Osteoblast (primary cell): ENCODE measurements at regions not wholly inside any gene's neighbourhood (a gene's known extent, or its start where the extent isn't known, plus 50 kb on each side); places are given as distances from the start of the nearest gene placed in this dataset.
"Not testable (repeated sequence)": the region's sequence is repeated elsewhere in the genome, so short reads cannot be mapped to it uniquely, and the experiment has no call there.

Experiments used
- DNase-seq: peaks from one replicate; pipeline ENCODE4 v3.0.0; 2011; ENCODE audit warnings: low spot score, mixed read lengths; ENCODE audit not compliant: insufficient read length; ENCODE audit errors: missing footprints
- H2AFZ ChIP-seq: 2 replicates; pipeline ENCODE4 v1.6.0; 2011; ENCODE audit warnings: mild to moderate bottlenecking, low read length
- H3K27ac ChIP-seq: 2 replicates; pipeline ENCODE4 v1.5.1; 2011; ENCODE audit warnings: mild to moderate bottlenecking, low read depth, low read length, moderate library complexity
- H3K27me3 ChIP-seq: 2 replicates; pipeline ENCODE4 v1.6.0; 2012; ENCODE audit warnings: mild to moderate bottlenecking, control low read depth, inconsistent platforms, low read length, moderate library complexity; ENCODE audit not compliant: insufficient read depth
- H3K36me3 ChIP-seq: 2 replicates; pipeline ENCODE4 v1.5.1; 2011; ENCODE audit warnings: mild to moderate bottlenecking, low read length, control low read depth, moderate library complexity; ENCODE audit not compliant: insufficient read depth
- H3K4me1 ChIP-seq: 2 replicates; pipeline ENCODE4 v1.5.1; 2011; ENCODE audit warnings: mild to moderate bottlenecking, low read length, control low read depth, moderate library complexity; ENCODE audit not compliant: insufficient read depth
- H3K4me2 ChIP-seq: 2 replicates; pipeline ENCODE4 v1.6.0; 2011; ENCODE audit warnings: mild to moderate bottlenecking, low read length; ENCODE audit not compliant: insufficient read depth
- H3K4me3 ChIP-seq: fragments of 200-600 bp; sonication (generic); 3 replicates; pipeline ENCODE4 v1.5.1; 2012; ENCODE audit warnings: mild to moderate bottlenecking, low read length, inconsistent platforms; ENCODE audit not compliant: insufficient read depth
- H3K79me2 ChIP-seq: 2 replicates; pipeline ENCODE4 v1.6.0; 2012; ENCODE audit warnings: mild to moderate bottlenecking, low read length, control low read depth, inconsistent platforms; ENCODE audit not compliant: insufficient read depth
- H3K9me3 ChIP-seq: 2 replicates; pipeline ENCODE4 v1.5.1; 2011; ENCODE audit warnings: low read depth, low read length, control low read depth
- H4K20me1 ChIP-seq: 2 replicates; pipeline ENCODE4 v1.6.0; 2012; ENCODE audit warnings: mild to moderate bottlenecking, low read length, control low read depth; ENCODE audit not compliant: insufficient read depth
- TF ChIP-seq, protein P1 (sequence below): IDR thresholded peaks from 2 replicates; pipeline ENCODE4 v1.5.1; 2011; ENCODE audit warnings: mild to moderate bottlenecking, low read depth, low read length, moderate library complexity; ENCODE audit errors: extremely low read depth

DNA sequence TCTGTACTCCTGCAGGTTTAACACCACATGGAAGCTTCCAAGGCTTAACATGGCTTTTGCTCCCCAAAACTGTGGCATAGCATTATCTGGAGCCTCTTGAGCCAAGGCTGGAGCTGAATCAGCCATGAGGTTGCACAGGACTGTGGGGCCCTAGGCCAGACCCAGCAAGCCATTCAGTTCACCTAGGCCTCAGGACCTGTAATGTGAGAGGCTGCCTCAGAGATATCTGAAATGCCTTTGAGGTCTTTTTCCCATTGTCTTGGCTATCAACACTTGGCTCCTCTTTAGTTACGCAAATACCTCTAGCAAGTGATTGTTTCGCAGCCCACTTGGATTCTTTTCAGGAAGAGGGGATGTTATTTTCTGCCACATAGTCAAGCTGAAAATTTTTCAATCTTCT, 72.0 kb downstream of the VPREB1 start:
- H3K4me2 ChIP-seq, result no peak overlapping the region
- H3K4me3 ChIP-seq, result no peak overlapping the region
- no peaks in the 10 kb centered on the region for H3K4me1 ChIP-seq
- H3K27me3 ChIP-seq, result no peaks in the 10 kb centered on the region
- H4K20me1 ChIP-seq, result peaks cover 13% of the 10 kb centered on the region
- no peaks in the 10 kb centered on the region for H3K79me2 ChIP-seq
- no peak overlapping the region for H3K27ac ChIP-seq
- DNase-seq, result no peak
- TF ChIP-seq, protein P1, sequence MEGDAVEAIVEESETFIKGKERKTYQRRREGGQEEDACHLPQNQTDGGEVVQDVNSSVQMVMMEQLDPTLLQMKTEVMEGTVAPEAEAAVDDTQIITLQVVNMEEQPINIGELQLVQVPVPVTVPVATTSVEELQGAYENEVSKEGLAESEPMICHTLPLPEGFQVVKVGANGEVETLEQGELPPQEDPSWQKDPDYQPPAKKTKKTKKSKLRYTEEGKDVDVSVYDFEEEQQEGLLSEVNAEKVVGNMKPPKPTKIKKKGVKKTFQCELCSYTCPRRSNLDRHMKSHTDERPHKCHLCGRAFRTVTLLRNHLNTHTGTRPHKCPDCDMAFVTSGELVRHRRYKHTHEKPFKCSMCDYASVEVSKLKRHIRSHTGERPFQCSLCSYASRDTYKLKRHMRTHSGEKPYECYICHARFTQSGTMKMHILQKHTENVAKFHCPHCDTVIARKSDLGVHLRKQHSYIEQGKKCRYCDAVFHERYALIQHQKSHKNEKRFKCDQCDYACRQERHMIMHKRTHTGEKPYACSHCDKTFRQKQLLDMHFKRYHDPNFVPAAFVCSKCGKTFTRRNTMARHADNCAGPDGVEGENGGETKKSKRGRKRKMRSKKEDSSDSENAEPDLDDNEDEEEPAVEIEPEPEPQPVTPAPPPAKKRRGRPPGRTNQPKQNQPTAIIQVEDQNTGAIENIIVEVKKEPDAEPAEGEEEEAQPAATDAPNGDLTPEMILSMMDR, result no peak
- no peaks in the 10 kb centered on the region for H3K9me3 ChIP-seq
- peaks cover 18% of the 10 kb centered on the region for H3K36me3 ChIP-seq
- no peak overlapping the region for H2AFZ ChIP-seq

DNA sequence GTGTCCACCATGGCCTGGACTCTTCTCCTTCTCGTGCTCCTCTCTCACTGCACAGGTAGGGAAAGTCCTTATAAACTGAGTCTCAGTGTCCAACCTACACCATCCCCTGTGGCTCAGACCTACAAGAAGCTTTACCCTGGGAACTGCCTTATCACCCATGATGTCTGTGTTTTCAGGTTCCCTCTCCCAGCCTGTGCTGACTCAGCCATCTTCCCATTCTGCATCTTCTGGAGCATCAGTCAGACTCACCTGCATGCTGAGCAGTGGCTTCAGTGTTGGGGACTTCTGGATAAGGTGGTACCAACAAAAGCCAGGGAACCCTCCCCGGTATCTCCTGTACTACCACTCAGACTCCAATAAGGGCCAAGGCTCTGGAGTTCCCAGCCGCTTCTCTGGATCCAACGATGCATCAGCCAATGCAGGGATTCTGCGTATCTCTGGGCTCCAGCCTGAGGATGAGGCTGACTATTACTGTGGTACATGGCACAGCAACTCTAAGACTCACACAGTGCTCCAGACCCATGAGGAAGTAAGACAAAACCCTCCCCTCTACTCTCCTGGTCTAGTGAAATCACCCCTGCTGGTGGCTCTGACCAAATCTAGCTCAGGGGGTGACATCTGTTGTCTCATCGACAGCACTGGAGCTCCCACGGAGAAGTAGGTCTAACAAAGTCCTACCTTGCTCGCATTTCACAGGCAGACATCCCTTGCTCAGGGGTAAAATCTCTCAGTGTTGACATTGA, 74.3 kb downstream of the VPREB1 start:
- Histone ChIP-seq H3K36me3 (peaks cover 18% of the 10 kb centered on the region), H2AFZ (no peak overlapping the region), H3K27ac (no peak overlapping the region), H3K79me2 (no peaks in the 10 kb centered on the region), H3K4me2 (no peak overlapping the region), H3K4me3 (no peak overlapping the region), H3K4me1 (no peaks in the 10 kb centered on the region), H3K9me3 (no peaks in the 10 kb centered on the region), H3K27me3 (no peaks in the 10 kb centered on the region), H4K20me1 (peaks cover 16% of the 10 kb centered on the region)
- TF ChIP-seq, protein P1, result no peak
- peak; percentile 29 for DNase-seq

- H2AFZ ChIP-seq, H3K27ac ChIP-seq, H3K27me3 ChIP-seq, H3K9me3 ChIP-seq, H3K4me1 ChIP-seq, H3K4me2 ChIP-seq, H3K79me2 ChIP-seq, H4K20me1 ChIP-seq, H3K4me3 ChIP-seq: not testable (repeated sequence)
- H3K36me3 ChIP-seq, result peaks cover 18% of the 10 kb centered on the region
- DNase-seq, result peak; percentile 73
- TF ChIP-seq, protein P1, result peak; percentile 73
Observed at GRCh38 chr22:22321743-22322611, 77.4 kb downstream of the VPREB1 start.

- TF ChIP-seq, protein P1, result no peak
- no peaks in the 10 kb centered on the region for H3K79me2 ChIP-seq
Observed at GRCh38 chr22:22322792-22323191, 78.2 kb downstream of the VPREB1 start.

More at GRCh38 chr22:22322792-22323191, 78.2 kb downstream of the VPREB1 start:
- DNase-seq, result no peak
- peaks cover 9% of the 10 kb centered on the region for H4K20me1 ChIP-seq
- no peaks in the 10 kb centered on the region for H3K27me3 ChIP-seq
- no peak overlapping the region for H3K4me2 ChIP-seq
- no peak overlapping the region for H2AFZ ChIP-seq
- peaks cover 16% of the 10 kb centered on the region for H3K36me3 ChIP-seq
- no peaks in the 10 kb centered on the region for H3K4me1 ChIP-seq
- H3K9me3 ChIP-seq, result no peaks in the 10 kb centered on the region
- H3K4me3 ChIP-seq, result no peak overlapping the region
- H3K27ac ChIP-seq, result no peak overlapping the region
